ENCODE measurements at regions not wholly inside any gene's neighbourhood (a gene's known extent, or its start where the extent isn't known, plus 50 kb on each side); places are given as distances from the start of the nearest gene placed in this dataset.
"Not testable (repeated sequence)": the region's sequence is repeated elsewhere in the genome, so short reads cannot be mapped to it uniquely, and the experiment has no call there.

DNA sequence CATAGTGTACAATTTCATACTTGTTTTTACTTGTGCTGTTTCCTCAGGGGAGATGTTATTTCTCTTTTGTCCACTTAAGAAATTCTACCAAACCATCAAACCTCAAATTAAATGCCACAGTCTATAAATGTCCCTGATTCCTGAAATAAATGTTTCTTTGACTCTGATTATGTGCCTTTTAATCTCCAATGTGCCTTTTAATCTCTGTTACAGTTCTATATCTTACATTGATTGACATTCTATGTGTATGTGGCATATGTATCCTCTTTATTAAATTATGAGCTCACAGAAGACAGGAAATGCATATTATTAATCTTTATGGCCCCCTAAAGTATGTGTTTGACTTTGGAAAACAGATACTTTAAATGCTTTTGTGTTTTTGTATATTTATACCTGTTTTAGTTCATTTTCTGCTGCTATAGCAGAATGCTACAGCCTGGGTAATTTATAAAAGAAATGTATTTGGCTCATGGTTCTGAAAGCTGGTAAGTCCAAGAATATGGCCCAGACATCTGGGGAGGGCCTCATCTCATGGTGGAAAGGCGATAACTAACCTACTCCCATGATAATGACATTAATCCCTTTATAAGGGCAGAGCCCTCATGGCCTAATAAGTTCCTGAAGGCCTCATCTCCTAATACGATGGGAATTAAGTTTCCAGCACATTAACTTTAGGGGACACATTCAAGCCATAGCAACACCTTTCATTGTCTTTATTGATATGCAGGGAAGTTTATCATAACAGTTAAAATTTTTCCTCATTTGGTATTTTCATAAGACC lies 403.9 kb downstream of the LIG4 start:
- no peak for DNase-seq

DNA sequence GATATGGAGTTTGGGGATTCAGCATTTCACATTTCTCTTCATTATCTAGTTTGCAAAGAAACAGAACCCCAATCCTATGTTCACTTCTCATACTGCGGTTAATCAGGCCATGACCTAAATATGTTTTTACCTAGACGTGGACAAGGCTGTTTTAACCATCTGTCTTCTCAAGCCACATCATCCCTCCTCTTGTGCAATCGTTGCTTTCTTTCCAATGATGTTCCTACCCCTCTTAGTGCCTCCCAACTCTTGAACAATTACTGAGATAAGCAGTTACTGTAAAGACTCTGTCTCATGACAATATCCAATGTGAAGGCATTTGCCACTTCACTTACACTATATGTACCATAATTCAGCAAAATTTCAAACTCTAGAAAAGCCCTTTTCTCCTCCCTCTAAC lies 406.2 kb downstream of the LIG4 start:
- no peak for DNase-seq

DNA sequence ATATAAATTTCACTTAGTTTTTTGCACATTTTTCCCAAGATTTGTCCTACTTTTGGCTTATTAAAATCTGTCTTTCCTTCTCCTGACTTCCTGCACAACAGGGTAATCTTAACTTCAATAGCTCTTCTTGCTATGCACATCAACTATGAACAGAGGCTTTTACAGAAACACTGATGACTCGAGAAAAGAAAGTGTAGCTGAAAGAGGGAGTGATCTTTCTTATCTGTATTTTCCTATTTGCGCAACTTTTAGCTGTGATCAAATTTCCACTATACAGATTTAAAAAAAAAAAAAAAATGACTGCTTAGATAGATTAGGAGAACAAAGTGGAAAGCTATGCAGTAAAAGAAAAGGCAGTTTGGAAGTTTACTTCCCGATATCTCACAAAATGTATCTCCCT lies 406.9 kb downstream of the LIG4 start:
- no peak for DNase-seq

DNA sequence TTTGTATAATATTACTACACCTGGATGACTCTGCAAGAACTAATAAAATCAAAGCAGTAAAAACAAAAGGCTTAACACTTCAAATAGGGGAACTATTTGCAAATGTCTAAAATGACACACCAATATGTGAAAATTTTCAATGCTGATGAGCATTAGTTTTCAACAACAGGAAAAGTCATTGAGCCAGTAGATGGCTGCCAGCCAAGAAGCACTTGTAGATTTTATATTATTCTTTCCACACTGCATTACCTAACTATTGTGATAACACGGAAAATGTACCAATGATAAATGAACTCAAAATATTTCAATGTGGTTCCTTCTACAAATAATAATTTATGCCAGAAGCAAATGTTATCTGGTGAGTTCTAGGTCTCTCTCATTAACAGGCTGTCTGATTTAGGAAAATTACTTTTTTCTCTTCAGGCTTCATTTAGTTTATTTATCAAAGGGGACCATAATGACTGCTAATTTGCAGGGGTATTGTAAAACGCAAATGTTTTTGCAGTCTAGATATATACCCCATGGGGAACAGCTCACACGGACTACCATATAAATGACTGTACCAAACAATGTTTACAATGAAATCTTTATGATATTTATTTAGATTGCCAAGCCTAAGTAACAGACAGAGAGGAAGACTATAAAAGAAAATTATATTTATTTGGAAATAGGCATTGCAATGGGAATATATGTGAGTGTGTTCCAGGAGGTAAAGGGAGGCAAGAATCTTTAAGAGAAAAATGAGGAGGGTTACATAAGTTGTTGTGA lies 407.8 kb downstream of the LIG4 start:
- peak; percentile 81 for DNase-seq

DNA sequence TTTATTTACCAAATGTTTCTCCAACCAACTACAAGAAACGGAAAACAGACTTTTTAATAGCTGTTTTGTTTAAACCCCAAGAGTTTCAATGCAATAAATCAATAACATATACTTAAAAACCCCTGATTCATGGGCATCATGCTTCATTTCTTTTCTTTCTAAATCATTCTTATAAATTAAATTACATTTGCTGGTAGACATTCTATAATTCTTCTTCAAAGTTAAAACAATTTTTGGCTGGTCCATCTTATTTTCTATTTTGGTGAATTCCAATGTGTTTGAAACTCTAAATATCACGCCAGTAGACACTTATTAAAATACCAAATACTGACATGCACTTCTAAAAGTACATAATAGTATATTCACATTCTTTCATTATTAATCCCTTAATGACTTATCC lies 408.6 kb downstream of the LIG4 start:
- DNase-seq = no peak

DNA sequence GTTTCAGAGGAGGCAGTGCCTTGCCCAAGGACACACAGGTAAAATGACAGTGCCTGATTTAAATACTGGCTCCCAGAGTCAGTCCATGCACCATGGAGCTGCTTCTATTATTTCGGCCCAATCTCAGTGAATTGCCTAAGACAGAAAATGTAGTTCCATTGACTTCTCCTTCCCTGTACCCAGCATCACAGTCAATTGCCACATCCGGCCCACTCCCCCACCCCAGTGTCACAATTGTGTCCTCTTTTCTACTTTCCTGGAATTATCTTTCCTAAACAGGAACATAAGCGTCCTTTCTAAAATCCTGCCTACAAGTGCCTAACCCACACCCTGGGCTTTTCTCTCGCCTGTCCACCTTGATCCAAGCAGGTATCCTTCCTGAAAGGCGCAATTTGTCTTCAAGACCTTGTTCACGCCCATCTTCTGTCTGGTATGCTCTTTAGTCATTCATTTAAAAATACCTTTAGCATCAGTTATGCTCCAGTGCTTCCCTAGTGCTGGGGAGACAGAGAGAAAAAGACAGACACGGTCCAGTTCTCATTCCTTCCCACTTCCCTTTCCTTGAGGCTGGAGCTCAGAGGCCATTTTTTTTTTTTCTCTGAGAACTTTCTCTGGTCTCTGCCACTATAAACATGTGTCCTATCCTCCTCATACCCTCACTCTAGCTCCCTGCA lies 411.4 kb downstream of the LIG4 start:
- no peak for DNase-seq

DNA sequence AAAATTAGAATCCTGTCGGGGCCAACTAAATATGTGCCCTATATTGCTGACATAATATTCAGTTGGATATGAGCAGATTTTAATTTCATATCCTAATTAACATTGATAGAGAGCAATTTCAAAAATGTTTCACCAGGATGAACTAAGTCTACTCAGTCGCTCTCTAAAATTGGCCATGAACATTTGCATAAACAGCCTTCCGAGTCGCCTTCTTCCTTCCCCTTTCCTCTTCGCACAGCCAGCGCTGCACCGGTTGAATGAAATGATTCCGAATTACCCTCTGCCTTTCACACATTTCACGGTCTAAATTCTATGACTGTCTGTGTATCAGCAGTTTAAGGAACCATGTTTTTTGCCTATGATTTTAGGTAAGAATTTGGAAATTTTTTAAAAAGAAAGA lies 413.7 kb downstream of the LIG4 start:
- no peak for DNase-seq

DNA sequence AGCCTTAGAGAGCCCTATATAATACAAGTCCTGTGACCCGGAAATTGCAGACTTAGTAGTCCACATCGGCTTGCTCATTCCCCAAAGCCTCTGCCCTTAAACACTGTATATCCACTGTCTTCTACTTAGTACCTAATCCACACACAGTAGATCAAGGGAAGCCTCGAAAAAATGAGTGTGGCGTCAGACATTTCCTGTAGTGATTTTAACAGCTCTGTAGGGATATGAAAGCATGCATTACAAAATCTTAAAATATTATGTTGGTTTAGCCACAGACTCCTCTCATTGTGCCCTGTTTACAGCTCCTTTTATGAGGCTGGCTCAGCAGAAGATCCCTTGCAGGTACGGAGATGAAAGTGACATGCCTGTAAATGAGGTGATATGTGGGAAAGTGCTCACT lies 416.3 kb downstream of the LIG4 start:
- DNase-seq = no peak

DNA sequence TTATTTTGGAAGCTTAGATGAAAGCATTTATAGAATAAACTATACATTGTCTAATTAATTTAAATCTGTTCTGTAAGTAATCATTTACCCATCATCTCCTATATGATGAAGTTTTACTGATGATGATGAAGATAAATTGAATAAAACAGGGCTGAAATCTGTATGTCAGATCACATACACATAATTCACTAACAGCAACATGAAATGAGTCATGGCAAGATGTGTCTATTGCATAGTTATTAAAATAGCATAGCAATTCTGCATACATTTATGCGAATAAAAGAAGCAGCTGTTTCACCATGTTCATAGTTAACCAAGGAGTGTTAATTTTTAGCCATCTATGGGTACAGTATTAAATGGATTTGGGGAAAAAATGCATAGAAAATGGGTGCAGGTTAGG lies 424.9 kb downstream of the LIG4 start:
- no peak for DNase-seq

DNA sequence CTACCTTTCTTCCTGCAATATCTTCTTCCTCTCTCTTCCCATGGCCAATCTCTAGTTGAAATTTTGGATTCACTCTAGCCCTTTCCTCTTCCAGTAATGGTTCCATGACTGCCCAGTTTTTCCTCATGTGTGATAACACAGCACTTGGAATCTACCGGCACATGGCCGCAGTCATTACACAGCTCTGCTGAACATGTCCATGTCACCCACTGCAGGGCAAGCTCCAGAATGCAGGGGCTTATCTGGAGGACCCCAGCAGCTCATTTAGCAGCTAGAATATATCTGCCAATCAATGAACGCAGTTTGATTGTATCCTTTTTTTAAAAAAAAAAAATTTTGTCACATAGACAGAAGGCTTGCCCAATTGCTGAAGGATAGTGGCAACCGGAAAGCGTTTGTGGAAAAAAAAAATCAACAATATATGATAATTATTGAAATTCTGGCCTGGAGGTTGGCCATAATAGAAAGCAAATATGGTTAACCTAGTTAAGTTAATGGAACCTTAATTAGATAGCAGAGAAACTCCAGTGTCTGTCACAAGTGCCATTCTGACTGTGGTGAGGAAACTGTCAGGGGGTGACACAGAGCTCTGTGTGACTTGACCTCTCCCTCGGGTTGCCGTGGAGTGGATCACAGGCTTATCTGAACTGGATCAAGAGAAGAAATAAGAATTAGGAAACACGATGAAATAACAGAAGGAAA lies 426.7 kb downstream of the LIG4 start:
- DNase-seq = no peak

DNA sequence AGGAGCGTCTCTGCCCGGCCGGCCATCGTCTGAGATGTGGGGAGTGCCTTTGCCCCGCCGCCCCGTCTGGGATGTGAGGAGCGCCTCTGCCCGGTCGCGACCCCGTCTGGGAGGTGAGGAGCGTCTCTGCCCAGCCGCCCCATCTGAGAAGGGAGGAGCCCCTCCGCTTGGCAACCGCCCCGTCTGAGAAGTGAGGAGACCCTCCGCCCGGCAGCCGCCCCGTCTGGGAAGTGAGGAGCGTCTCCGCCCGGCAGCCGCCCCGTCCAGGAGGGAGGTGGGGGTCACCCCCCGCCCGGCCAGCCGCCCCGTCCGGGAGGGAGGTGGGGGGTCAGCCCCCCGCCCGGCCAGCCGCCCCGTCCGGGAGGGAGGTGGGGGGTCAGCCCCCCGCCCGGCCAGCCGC lies 432.7 kb downstream of the LIG4 start:
- not testable (repeated sequence) for DNase-seq

DNA sequence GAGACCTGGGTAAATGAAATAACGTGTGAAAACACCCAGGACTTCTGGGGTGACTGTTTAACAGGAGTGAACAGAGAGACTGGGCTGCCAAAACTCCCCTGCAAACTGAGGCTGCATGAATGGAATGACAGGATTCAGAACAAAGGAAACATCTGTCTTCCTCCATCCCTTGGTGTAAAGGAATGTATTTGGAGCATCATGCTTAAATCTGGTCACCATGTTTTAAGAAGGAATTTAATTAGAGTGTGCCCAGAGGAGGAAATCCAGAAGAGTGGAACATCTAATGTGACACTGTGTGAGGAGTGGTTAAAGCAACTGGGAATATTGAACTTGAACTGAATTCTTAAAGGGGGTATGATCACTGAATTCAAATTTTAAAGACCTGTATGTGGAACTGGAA lies 437.2 kb downstream of the LIG4 start:
- DNase-seq = no peak

DNA sequence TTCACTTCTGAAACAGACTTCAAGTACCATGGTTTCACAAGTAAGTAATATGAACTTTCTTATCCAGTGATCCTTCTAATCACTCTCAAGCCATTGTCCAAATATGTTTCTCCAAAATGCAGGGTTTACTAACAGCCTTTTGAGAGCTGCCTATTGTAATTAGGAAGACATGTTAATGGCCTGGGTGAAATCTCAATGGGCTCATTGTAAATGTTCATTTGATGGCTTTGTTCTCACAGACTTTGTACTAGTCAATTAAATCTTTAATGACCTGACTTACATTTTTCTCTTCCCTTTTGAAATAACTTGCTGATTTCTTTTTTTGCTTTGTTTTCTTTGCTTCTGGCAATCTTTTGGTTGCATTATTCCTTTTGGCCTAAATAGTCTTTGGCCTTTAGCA lies 444.8 kb downstream of the LIG4 start:
- DNase-seq = no peak

DNA sequence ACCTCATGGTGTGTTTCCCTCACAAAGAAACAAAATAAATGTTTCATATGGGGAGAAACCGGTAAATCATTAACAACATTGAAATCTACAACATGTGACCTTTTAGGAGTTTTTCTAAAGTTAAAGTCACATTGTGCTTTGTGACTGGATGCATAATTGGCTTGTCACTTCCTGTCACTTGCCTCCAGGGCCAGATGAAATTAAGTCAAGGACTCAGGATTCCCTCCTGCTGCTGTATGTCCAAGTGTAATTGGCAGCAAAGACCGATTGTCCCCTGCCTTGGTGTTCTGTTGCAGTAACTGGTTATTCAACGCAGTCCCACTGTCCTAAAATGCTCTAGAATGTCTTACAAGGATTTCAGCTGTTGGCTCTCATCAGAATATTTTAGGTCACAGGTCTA lies 448.2 kb downstream of the LIG4 start:
- DNase-seq = peak; percentile 88

DNA sequence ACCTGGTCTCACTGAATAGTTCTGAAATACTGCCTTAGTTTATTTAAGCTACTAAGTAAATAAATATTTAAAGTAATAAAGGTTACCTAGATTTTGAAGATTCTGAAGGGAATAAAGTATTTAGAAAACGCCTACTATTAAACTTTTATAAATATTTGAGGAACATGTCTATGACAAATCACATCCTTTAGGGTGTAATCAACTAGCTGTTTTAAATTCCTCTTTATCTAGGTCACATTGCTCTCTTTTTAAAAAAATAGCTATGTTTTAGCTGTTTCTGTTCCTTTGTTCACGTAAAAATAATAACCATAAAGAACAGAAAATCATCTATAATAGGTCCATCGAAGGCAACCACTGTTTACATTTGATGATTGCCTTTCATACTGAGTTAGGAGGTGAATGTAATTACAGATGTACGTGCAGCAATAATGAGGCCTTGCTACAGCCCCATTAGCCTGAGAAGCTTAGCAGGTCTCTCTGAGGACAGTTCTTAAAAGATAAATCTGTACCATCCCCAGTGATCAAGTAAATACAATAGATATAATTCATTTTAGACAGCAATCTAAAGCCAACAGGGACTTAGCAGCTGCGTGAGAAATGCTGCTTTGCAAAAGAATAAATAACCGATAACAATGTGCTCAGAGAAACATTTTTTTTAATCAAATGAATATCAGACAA lies 449.5 kb downstream of the LIG4 start:
- DNase-seq = peak; percentile 86

DNA sequence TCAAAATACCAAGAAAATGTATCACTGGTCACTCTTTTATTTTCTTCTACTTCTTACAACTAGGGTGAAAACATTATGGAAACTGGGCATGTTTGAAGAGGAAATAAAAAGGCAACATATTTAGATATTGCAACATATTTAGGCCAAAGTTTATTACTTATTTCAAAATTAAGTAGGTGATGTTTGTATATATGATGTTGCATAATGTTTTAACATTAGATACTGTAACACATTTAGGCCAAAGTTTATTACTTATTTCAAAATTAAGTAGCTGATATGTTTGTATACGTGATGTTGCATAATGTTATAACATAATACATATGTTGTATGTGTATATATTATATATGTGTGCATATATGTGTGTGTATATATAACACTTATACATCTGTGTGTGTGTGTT lies 451.3 kb downstream of the LIG4 start:
- DNase-seq = no peak

DNA sequence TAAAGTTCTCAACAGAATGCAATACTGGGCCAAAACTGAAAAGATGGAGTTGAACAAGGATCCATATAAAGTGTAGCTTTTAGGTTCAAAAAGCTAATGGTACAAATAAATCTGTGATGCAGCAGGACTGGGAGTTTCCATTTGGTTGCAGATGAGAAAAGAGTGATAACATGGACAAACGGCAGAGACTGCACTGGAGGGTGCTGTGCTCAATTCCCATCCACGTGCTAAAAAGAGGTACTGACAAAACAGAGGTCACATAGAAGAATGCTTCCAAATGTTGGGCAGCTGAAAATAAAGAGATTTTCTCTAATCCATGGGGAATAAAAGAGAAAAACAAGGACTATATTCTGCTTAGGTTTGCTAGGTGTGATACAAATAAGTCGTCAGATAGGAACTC lies 461.6 kb downstream of the LIG4 start:
- no peak for DNase-seq

DNA sequence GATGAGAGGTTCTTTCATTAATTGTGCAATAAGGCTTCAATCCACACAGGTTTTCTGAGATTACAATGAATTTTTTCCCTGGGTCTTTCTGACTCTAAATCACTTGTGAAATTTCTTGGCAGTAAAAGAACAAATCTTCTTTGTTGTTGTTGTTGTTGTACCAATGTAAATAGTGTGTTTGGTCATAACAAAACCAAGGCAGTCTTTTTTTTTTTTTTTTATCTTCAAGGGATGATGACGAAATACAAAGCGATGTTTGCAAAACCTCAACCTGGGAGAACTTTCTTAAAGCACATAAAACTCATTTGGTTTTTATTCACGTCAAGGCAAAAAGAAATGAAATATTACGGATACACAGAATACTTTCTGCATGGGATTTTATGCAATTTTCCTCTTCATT lies 462.0 kb downstream of the LIG4 start:
- DNase-seq = no peak

DNA sequence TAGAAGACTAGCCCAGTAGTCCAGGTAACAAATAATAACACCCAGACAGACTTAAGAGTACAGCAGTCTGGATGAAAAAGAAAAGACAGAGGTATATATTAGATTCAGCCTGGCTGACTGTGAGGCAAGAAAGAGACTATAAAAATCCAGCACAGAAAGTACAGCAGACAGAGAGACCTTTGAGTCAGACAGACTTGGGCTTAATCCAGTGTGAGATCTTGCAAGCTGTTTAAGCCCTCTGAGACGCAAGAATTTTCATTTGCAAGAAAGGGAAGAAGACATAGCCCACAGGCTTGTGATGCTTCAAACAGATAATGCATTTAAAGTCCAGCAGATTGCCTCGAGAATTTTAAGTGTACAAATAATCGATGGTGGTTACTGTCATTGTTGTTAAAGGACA lies 471.4 kb downstream of the LIG4 start:
- no peak for DNase-seq

DNA sequence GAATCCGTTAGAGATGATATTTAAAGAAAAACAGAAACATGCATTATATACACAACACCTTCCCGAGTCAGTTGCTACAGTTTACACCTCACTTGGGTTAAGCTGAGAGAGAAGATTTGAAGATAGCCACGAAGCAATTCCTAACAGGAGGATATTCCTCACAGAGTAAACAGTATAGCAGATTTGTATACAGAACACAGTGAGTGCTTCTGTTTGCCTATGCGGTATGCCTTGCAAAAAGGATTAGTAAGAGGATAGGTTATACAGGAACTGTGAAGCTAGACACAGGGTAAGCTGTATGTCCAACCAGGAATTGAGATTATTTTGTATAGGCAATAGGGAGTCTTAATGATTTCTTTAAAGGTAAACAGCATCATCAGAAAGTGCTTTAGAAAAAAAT lies 471.8 kb downstream of the LIG4 start:
- DNase-seq = no peak

DNA sequence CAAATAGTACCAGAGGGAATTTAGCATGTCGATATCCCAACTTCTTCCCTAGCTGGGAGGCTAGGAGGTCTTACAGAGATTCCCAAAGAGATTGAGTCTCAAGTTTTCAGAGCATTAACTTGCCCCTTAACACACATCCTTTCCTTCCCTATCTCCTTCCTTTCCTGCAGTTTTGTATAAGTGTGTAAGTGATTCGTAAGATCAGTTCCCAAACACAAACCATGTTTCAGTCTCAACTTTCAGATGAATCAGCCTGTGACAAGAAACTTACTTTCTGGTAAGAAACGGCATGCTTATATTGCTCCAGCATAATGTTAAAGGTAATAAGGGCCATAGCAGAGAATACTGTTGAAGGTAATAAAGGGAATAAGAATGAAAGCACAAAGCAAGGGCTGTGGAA lies 472.2 kb downstream of the LIG4 start:
- DNase-seq = no peak

DNA sequence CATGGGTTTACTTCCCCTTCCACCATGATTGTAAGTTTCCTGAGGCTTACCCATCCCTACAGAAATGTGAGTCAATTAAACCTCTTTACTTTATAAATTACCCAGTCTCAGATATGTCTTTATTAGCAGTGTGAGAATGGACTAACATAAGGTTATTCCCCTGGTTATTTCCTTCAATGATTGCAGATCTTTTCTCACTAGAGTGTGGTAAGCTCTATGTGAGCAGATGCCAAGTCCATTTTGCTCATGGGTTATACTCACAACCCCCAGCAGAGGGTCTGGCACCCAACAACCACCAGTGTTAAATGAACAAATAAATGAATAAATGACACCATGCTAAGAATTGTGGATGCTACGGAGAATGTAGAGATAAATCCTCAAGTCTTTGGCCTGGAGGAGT lies 472.8 kb downstream of the LIG4 start:
- DNase-seq = no peak

DNA sequence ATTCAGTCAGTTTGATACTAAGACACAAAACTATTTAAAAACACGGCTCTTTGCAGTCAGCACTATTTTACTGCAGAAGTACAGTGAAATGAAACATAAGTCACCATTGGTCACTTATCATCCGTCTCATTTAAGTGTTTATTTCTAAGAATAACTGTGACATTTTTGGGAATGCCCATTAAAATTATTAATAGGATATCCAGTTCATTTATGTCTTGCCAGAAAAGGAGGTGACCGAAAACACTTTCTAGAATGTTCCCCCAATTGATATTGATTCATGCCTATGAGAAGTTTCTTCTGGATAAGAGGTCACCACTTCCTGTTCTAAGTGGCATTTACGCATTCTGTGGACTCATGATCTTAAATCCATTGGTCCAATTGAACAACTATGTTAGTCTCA lies 477.3 kb downstream of the LIG4 start:
- no peak for DNase-seq
